GM19025 (cell line): ENCODE measurements at regions not wholly inside any gene's neighbourhood (a gene's known extent, or its start where the extent isn't known, plus 50 kb on each side); places are given as distances from the start of the nearest gene placed in this dataset.
"Not testable (repeated sequence)": the region's sequence is repeated elsewhere in the genome, so short reads cannot be mapped to it uniquely, and the experiment has no call there.

ENCODE experiments used
- ATAC-seq: cut with Tn5 transposase; IDR thresholded peaks from one replicate; pipeline ENCODE4 v1.9.1; 2021; ENCODE audit warnings: mild to moderate bottlenecking, low read depth, moderate library complexity; ENCODE audit not compliant: unreplicated experiment

DNA sequence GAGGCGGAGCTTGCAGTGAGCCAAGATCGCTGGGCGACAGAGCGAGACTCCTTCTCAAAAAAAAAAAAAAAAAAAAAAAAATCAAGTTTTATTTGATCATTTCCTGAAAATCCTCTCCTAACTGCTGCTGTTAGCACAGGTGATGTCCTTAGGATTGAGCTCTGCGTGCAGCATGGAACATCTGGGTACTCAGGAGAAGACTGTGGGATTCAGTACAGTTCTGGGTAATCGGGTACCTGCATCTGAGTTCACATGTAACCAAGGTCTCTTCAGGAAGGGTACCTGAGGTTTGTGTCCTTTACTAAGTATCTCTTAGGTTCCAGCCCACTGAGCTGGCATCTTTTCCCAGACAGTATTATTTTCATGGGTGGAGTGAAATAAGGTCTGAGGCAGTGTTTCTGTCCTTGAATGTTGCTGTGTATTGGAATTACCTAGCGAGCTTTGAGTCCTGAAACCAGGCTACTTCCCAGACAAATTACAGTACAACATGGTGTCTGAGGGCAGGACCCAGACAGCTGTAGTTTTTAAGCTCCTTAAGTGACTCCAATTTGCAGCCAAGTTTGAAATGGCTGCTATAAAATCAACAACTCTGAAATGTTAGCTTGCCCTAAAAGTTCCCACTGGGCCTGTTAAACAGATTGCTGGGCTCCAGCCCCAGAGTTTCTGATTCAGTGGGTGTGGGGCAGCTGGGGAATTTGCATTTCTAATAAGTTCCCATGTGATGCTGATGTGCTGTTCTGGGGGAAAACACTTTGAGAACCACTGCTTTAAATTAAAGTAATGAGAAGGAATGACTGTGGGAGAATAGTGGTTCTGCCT, 120.5 kb downstream of the PMAIP1 start:
- no peak for ATAC-seq

DNA sequence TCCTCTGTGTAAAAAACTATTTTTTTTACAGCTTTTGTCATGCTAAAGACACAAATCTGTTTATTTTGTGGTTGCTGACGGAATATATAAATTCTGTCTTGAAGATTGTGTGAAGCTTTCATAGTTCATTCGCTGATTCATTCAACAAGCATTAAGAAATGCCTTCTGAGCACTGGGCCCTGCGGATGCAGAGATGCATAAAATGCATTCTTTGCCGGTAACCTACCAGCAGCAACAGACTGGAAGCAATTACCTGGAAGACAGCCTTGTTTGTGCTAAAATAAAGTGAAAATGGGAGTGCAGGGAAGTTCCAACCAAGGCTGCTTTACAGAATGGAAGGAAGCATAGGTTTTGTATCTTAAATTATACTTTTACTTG, 119.7 kb downstream of the PMAIP1 start:
- no peak for ATAC-seq

DNA sequence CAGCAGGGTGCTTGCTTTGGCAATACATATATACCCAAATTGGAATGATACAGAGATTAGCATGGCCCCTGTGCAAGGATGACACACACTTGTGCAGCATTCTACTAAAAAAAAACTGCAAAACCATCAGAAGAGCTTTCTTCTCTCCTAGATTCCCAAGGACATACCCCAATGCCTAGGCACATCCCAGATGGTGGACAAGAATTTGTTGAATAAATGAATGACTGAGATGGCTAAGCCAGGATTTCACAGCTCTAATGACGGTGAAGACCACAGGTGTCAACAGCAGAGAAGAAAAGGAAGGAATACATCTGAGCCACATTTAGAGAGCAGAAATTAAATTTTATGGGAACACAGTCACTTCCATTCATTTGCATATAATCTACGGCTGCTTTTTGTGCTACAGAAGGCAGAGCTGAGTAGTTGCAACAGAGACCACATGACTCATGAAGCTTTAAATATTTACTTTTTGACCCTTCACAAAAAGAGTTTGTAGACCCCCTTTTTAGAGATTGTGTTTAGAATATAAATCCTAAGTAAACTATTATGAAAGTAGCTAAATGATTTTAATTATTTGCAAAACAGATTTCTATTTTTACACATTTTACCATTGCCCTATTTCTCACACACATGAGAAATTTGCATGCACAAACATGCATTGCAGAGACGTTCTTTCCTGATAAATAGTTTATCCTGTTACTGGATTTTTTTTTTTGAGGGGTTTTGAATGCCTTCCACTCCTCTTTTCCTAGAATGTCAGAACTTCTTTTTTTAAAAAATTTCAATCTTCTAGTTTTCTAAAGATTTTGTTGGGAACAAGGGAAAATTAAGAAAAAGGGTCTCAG, 119.0 kb downstream of the PMAIP1 start:
- no peak for ATAC-seq

DNA sequence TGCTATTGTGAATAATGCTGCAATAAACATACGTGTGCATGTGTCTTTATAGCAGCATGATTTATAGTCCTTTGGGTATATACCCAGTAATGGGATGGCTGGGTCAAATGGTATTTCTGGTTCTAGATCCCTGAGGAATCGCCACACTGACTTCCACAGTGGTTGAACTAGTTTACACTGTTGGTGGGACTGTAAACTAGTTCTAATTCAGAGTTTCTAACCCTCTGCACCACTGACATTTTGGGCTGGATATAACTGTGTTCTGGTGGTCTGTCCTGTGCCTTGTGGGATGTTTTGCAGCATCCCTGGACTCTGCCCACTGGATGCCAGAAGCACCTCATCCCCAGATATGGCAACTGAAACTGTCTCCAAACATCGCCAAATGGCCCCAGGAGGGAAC, 118.3 kb downstream of the PMAIP1 start:
- ATAC-seq = not testable (repeated sequence)

DNA sequence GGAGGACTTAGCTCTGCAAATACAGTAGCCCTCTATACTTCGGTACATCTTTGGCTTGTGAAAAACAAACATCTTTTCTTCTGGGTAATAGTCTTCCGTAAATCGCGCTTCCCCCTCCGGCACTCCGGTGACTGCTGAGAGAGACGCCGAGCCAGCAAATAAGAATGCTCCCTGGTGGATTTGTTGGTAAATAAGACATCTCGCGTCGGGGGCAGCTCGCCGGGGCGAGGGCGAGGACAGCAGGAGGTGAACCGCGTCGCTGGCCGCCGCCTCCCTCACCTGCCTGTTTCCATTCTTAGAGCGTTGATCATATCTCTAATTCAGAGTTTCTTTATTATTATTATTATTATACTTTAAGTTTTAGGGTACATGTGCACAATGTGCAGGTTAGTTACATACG, 117.6 kb downstream of the PMAIP1 start:
- ATAC-seq = no peak

DNA sequence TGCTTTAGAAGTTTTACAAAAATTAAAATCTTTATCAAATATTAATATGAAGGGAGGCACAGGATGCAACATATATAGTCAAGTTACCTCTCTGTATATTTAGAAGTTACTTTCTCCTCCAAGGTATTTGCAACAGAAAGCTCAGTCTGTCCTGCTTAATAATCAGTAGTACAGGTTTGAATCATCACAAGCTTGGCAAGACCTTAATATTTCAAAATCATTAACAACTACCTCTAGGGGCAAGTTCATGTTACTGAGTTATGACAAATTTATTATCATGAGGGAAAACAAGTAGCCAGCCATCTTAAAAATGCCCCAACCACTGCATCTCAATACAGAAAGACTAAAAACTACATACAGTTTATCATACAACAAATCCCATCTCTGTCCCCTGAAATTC, 116.0 kb downstream of the PMAIP1 start:
- ATAC-seq = not testable (repeated sequence)

DNA sequence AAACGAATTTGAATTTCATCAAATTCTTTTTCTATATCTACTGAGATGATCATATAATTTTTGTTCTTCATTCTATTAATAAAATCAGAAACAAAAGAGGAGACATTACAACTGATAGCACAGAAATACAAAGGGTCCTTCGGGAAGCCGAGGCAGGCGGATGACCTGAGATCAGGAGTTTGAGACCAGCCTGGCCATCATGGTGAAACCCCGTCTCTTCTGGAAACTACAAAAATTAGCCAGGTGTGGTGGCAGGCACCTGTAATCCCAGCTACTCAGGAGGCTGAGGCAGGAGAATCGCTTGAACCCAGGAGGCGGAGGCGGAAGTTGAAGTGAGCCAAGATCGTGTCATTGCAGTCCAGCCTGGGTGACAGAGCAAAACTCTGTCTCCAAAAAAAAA, 113.4 kb downstream of the PMAIP1 start:
- not testable (repeated sequence) for ATAC-seq

DNA sequence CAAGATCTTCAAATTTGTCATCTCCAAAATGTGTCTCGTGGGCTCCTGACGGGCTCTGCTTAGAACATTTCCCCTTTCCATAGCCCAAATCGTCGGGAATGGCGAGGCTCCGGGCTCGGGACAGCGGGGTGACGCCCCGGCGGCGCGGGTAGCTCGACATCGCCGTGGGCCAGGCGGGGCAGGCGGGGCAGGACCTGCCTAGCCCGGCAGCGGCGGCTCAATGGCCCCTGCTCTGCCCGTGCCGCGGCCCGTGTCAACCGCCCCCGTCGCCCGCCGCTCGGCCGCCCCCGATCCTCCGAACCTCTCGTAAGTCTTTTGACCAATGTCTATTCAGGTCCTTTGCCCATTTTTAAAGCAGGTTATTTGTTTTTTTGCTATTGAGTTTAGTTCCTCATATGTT, 111.2 kb downstream of the PMAIP1 start:
- no peak for ATAC-seq

DNA sequence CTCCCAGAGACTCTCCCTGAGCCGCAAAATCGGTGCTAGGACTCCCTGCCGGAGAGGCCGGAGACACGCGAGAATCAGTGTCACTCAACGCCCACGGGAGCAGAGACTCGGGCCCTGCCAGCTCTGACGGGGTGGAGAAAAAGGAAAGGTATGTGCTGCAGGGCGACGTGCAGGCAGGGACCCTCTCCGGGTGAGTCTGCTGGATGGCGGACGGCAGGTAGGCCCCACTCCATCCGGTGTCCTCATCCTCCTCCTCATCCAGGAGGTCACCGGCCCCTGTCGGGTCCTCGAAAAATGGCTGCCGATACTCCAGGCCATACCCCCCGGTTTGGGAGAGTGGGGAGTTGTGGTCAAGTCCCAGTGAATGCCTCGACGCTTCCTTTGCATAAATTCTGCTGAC, 110.7 kb downstream of the PMAIP1 start:
- no peak for ATAC-seq

DNA sequence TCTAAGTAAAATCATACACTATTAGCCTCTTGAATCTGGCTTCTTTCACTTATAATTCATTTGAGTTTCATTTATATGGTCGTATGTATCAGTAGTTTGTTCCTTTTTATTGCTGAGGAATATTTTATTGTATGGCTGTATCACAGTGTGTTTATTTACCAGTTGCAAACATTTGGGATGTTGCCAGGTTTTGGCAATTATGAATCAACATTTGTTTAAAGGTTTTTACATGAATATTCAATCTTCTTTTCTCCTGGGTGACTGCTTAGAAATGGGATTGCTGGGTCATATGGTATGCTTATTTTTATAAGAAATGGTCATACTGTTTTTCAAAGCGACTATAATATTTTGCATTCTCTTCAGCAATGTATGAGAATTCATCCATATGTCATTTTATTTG, 107.9 kb downstream of the PMAIP1 start:
- ATAC-seq = no peak

DNA sequence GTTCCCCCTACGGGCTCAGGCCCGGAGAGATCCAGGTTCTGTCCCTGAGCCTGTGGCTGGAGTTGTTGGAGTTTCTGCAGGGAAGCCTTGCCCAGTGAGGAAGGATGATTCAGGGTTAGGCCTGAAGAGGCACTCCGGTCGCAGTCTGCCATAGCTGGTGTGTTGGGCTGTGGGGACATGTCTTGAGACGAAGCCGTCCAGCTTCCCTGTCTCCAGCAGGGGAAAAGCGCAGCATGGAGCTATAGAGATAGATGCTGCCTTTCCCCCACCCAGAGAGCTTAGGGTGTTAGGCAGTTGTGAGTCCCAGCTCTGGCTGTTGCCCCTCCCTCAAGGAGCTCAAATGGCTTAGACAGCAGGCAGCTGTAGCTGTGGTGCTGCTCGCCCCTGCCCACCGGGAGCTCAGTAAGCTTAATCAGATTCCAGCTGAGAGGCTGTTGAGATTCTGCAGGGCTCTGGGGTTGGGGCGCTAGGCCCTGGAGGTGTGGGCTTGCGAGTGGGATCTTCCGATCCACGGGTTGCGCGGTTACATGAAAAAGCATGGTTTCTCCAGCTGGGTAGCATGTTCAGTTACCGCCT, 103.9 kb downstream of the PMAIP1 start:
- no peak for ATAC-seq

DNA sequence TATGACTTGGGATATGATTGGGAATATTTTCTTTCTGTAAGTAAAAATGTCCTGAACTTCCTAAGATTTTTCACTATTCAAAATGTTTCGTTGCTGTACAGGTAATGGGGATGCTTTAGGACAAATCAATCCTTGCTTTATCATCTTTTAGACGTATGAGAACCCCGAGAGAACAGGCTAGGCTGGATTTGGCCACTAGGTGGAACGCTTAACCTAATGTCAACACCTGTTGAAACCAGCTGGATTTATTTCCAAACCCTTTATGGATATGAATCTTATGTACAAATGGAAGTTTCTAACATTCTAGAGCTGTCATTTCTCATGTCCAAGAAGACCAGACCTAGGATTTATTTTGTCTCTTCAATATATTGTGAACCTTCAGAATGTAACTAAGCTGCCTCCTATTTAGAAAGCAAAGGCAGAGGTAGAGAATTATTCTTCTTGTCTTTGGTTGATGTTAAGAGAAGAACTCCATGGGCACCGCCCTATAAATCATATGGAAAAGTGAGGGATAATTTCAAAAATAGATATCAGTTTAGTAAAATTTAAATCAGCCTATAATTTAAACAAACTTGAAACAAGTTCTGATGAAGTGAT, 96.7 kb downstream of the PMAIP1 start:
- ATAC-seq = no peak

DNA sequence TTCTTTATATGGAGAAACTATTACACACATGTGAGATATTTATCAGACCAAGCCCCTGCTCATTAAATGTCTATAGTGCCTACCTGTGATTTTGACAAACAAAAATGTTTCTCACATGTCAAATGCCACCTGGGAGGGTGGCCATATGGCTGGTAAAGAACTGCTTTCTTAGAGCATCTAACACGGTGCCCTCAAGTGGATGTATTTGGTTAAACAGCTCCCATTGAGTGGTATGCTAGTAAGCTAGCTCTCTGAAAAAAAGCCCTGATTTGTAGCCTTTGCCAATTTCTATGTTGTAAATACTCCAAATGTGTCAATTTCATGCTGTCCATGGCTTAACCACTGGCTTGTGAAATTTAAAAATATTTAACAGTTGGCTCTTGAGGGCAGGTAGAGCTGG, 94.6 kb downstream of the PMAIP1 start:
- ATAC-seq = peak; percentile 44

DNA sequence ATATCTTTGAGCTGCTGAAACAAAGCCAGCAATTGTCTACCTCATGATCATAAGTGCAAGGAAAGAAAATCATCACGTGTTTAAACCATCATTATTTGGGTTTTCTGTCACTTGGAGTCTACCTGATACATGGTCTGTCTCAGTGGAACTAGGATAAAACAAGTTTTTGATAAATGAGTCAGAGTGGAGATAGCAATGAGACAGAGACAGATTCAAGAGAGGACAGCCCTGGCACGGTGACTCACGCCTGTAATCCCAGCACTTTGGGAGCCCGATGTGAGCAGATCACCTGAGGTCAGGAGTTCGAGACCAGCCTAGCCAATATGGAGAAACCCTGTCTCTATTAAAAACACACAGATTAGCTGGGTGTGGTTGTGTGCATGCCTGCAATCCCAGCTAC, 93.8 kb downstream of the PMAIP1 start:
- no peak for ATAC-seq

DNA sequence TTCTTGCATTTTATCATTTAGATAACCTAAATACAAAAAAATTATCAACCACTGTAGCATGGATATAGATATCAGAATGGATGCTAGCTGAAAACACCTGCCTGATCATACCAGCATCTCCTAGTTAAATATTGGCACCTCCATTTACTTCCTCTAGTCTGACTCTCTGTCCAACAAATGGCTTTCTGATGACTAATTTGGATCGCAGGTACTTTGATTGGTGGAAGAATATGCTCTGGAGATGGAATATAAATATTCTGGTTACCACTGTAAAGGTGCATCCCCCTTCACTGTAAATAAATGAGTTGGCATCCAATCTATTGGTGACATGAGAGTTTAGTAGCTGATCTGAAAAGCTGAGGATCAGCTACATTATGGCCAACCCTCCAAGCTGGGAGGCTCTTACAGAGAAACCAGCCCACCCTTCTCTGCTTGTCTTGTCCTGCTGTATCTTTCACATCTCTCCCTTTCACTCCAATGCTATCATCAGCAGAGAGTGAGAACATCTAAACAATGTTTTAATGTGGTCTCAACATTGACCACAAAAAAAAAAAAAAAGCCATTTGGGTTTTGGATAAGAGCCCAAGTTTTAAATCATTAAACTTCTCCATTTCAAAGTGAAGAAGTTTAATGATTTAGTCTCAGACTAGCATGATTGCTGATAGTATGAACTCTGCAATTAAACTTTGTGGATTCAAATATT, 90.5 kb downstream of the PMAIP1 start:
- no peak for ATAC-seq

DNA sequence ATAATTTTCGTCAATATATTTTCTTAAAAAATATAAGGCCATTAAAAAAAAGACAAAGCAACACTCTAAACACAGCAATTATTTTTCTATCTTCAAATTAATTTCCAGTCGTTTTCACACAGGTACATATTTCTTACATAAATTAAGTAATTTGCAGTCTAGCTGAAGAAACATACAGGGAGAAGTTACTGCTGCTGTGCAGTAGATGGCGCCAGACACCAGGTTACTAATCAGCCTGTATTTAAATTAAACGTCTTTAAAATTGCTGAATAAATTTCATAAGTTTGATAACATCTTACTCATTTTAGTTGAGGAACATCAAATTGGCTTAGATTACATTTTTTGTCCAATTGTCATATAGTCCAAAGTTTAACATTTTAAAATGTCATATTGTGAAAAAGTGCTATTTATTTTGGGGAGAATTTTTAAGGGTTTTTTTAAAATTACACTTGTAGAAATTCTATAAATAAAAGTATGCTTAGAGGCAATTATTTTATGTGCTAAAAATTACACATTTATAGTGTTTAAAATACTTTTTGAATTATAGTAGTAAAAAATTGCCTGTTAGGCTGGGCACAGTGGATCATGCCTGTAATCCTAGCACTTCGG, 88.4 kb downstream of the PMAIP1 start:
- ATAC-seq = no peak

DNA sequence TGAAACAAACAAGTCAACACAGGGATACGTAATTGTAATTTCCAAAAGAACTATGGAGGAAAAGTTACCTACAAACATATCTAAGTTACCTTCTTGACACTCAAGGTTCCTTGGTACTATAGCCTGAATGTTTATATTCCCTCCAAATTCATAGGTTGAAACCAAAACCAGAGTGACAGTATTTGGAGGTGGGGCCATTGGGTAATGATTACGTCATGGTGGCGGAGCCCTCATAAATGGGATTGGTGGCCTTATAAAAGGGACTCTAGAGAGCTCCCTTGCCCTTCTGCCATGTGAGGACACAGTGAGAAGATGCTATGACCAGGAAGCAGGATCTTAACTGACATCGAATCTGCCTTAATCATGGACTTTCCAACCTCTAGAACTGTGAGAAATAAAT, 87.3 kb downstream of the PMAIP1 start:
- ATAC-seq = no peak

DNA sequence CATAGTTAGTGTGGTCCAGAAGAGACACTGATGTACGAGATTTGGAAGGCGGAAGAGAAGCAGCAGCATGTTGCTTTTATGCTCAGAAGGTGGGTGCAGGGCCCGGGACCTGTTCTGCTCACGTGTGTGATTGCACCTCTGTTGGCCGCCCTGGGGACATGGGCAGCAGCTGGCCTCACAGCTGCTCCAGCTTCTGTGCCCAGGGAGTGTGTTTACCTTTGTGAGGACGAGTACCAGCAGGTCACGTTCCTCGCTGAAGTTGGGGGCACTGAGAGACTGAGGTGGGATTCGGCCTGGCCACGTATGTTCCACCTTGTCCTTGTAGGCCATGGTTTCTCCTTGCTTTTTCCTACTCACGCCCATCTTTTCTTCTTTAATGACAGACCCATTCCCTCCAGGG, 86.3 kb downstream of the PMAIP1 start:
- no peak for ATAC-seq

DNA sequence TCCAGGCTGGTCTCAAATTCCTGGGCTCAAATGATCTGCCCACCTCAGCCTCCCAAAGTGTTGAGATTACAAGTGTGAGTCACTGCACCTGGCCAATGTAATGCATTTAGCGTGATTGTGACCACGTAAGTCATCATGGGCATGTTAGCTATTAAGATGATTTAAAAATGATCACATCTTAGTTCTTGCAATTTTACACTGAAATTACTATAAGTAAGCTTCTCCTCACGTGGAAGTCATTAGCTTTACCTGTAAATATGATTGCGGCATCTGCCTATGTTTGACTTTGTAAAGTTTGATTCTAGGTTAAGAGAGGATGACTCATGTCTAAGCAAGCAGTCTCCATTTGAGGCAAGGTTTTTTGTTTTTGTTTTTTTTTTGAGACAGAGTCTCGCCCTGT, 85.5 kb downstream of the PMAIP1 start:
- ATAC-seq = no peak

DNA sequence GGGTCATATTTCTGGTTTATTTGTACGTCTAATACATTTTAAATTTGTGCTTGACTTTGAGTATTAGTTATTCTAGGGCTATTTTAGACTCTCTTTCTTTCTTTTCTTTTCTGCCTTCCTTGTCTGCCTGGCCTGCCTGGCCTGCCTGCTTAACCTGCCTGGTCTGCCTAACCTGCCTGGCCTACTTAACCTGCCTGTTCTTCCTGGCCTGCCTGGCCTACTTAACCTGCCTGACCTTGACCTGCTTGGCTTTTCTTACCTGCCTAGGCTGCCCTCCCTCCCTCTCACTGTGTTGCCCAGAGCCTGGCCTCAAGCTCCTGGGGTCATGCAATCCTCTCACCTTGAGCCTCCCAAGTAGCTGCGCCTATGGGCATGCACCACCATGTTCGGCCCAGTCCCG, 83.7 kb downstream of the PMAIP1 start:
- ATAC-seq = no peak
